ENCODE measurements at regions not wholly inside any gene's neighbourhood (a gene's known extent, or its start where the extent isn't known, plus 50 kb on each side); places are given as distances from the start of the nearest gene placed in this dataset.
"Not testable (repeated sequence)": the region's sequence is repeated elsewhere in the genome, so short reads cannot be mapped to it uniquely, and the experiment has no call there.

GRCh38 chrX:13158911-13159310 lies 114.5 kb upstream of the FAM9C start:
- no peak for DNase-seq (ENCODE audit: extremely low read depth in 1 of 11, low read depth in 9 of 11, low spot score in 4 of 11)

DNA sequence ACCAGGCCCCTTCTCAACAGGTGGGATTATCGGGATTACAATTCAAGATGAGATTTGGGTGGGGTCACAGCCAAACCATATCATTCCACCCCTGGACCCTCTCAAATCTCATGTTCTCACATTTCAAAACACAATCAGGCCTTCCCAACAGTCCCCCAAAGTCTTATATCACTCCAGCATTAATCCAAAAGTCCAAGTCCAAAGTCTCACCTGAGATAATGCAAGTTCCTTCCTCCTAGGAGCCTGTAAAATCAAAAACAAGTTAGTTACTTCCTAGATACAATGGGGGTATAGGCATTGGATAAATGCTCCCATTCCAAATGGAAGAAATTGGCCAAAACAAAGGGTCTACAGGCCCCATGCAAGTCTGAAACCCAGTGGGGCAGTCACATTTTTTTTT lies 111.1 kb upstream of the FAM9C start:
- DNase-seq (ENCODE audit: extremely low read depth in 1 of 11, low read depth in 9 of 11, low spot score in 4 of 11) = not testable (repeated sequence)

GRCh38 chrX:13153796-13154195 lies 109.4 kb upstream of the FAM9C start:
- DNase-seq (ENCODE audit: extremely low read depth in 1 of 11, low read depth in 9 of 11, low spot score in 4 of 11) = no peak

DNA sequence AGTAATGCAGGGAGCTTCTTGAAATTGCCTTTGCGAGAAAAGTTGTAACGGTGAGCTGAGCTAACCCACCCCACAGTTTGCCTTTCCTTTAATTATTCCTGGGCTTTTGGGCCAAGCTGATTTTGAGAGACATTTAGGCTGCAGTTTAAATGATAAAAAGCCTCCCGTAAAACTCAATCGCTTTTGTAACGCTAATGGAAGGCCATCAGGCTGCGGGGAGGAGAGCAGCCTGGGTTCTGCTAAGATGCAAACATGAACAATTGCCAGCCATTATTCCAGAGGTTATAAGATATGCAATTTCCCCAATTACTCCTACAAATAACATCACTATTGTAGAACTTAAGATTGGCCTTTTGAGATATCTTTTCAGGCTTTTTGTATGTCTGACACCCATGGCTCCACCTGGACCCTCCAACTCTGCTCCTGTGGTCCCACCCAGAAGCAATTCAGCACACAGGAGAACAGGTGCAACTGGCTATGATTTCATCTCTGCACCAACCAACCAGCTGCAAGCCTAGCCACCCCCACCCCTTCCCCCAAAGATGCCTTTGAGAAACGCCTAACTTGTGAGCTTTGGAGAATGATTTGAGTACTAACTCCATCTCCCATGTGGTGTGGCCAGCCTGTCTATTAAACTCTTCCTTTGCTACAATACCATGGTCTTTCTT lies 108.2 kb upstream of the FAM9C start:
- DNase-seq (ENCODE audit: extremely low read depth in 1 of 11, low read depth in 9 of 11, low spot score in 4 of 11) = no peak

DNA sequence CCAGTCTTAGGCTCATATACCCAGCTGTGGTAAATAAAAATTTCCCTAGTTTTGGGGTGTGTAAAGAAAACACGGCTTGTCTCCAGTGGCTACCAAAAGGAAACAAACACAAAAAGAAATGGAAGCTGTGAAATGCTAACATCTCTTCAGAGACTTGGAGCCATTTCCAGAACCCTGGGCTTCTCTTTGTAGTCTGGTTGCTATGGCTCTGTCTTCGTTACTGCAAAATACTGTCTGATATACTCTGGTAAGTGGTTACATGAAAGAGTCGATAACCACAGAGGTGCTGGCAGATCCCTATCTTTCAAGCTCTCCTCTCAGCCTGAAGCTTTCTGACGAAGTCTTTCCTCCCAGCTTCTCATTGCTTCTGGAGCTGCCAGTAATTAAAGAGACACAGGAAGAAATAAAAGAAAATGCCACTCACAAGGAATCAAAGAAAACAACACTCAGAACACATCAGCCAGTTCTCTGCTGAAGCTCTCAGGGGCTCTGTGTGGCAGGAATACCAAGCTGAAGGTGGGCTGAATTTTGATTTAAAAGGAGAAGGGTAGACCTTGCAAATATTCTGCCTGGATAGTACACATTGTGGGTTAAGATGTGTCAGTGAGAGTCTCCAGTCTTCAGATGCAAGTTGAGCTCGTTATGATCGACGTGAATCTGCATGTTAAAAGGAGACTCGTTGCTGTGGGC lies 107.6 kb upstream of the FAM9C start:
- no peak for DNase-seq (ENCODE audit: extremely low read depth in 1 of 11, low read depth in 9 of 11, low spot score in 4 of 11)

- DNase-seq (ENCODE audit: extremely low read depth in 1 of 11, low read depth in 9 of 11, low spot score in 4 of 11) = no peak
Measured at GRCh38 chrX:13149702-13150350, 105.4 kb upstream of the FAM9C start.

GRCh38 chrX:13147733-13148132 lies 103.3 kb upstream of the FAM9C start:
- DNase-seq (ENCODE audit: extremely low read depth in 1 of 11, low read depth in 9 of 11, low spot score in 4 of 11) = no peak

DNA sequence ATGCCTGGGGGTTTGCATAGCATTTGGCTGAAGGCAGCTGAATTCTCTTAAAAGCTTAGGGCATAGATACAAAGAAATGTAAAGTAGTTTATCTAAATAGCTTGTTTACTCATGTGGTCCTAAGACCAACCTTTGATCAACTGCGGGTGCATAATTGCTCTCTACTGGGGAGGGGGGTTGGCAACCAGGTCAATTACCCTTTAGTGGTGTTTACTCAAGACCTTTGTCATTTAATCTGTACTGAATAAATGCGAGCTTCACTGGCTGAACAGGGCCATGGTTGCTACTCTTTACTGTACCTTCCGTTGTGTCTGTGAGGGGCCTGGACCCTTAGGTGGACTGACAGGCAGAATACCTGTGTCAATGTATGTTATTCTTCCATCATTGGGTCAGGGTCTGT lies 102.7 kb upstream of the FAM9C start:
- no peak for DNase-seq (ENCODE audit: extremely low read depth in 1 of 11, low read depth in 9 of 11, low spot score in 4 of 11)

GRCh38 chrX:13144927-13145655 lies 100.7 kb upstream of the FAM9C start:
- no peak for DNase-seq (ENCODE audit: extremely low read depth in 1 of 11, low read depth in 9 of 11, low spot score in 4 of 11)

DNA sequence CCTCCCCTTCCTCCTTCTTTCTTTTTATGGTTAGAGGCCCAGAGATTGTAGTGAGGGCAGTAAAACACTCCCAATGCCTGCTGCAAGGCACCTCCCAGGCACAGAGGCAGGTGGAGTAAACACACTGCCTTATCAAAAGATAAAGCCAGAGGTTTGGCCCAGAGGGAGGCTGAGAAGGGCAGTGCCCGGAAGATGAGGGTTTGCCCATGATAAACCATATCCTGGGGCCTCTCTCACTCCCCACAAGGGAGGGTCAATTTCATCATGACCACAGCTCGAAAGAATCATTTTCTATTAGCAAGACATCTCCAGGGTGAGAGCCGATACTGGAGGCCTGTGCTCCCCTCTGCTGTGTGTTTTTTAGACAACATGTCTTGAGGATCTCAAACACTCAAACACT lies 98.5 kb upstream of the FAM9C start:
- DNase-seq (ENCODE audit: extremely low read depth in 1 of 11, low read depth in 9 of 11, low spot score in 4 of 11) = no peak

DNA sequence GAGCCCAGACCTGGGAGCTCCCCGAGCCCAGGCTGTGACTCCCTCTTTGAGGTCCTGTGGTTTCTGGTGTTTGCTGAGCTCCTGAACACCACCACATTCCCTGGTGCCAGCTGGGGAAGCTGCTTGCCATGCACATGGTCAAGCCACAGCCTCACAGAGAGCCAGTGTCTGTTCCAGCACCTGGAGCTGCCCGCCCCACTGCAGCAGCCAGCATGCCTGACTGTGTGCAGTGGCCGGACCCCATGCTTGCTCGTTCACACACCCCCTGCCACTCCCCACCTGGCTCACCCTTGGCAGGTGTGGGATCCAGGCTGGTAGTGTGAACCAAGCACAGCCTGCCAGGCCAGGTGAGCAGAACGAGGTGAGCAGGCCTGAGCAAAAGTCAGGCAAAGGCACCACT lies 95.6 kb upstream of the FAM9C start:
- DNase-seq (ENCODE audit: extremely low read depth in 1 of 11, low read depth in 9 of 11, low spot score in 4 of 11) = no peak

- DNase-seq (ENCODE audit: extremely low read depth in 1 of 11, low read depth in 9 of 11, low spot score in 4 of 11) = no peak
Measured at GRCh38 chrX:13131396-13132137, 87.1 kb upstream of the FAM9C start.

GRCh38 chrX:13130816-13131215 lies 86.4 kb upstream of the FAM9C start:
- no peak for DNase-seq (ENCODE audit: extremely low read depth in 1 of 11, low read depth in 9 of 11, low spot score in 4 of 11)

DNA sequence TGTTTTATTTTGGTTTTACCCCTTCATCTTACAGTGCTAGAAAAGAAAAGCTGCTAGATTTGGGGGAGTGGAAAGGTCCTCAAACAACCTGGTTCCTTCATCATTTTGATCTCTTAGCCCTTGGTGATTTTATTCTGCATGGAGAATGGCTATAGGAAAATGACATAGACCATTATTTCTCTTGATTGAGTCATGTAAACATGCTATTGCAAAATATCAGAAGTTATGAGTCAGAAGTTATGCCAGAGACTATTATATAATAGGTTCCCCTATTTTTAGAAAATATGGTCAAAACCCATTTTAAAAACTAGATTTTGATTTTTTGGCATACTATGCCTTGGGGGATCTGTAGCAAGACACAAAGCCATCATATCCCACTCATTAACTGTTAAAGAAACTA lies 83.7 kb upstream of the FAM9C start:
- no peak for DNase-seq (ENCODE audit: extremely low read depth in 1 of 11, low read depth in 9 of 11, low spot score in 4 of 11)

DNA sequence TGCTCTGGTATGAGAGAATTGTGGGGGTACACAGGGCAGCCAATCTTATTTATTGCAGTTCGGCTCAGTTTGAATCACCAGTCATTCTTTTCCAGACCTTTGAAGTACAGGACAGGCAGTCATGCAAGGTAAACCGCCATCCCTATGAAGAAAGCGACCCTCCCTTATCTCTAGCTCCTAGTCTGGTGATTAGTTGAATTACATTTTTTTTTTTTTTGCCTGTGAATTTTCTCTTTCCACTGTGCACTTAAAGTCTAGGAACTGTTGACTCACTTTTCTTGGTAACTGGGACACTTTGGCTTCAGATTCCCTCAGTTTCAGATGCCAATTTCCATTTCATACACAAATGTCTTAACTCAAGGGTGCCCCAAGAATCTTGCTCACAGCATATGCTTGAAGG lies 82.4 kb upstream of the FAM9C start:
- no peak for DNase-seq (ENCODE audit: extremely low read depth in 1 of 11, low read depth in 9 of 11, low spot score in 4 of 11)

DNA sequence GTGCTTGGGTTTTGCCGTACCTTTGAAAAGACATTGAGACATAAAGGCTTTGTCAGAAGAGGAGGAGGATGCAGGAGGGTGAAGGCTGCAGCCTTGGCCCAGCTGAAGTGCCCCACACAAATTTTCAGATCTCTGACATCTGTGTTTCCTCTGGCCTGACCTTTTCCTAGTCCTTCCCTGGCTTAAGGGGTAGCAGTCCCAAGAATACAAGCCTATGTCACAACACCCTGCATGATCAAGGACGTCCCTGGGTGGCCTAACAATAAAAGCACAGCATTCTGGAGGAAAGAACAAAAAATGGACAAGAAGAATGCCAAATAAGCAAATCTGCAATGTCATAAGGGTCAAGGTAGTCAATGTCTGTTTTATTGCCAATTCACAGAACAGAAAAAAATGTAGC lies 80.8 kb upstream of the FAM9C start:
- DNase-seq (ENCODE audit: extremely low read depth in 1 of 11, low read depth in 9 of 11, low spot score in 4 of 11) = no peak

DNA sequence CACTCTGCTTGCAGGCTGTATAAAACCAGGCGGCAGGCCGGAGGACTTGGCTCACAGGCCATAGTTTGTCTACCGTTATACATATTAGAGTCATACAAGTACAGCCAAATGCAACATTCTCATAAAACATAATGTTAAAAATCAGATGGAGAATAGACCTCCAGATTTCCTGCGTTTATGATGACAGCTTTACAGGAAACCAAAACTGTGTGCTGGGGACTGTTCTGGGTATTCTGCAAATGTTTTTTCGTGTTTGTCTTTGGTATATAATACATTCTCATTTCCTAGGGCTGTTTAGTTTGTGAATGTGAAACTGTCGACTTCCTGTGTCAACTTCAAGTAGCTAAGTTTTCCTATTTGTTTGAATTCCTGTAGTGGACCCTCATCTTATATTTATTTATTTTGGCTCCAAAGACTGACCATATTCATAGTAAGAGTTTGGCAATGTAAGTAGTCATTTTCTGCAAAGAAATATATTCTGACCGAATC lies 79.5 kb upstream of the FAM9C start:
- DNase-seq (ENCODE audit: extremely low read depth in 1 of 11, low read depth in 9 of 11, low spot score in 4 of 11) = no peak

GRCh38 chrX:13123247-13123856 lies 78.9 kb upstream of the FAM9C start:
- no peak for DNase-seq (ENCODE audit: extremely low read depth in 1 of 11, low read depth in 9 of 11, low spot score in 4 of 11)

Data from renal cortex interstitium (tissue), 11 donors.